Liver (tissue), 3 donors: ENCODE measurements at regions not wholly inside any gene's neighbourhood (a gene's known extent, or its start where the extent isn't known, plus 50 kb on each side); places are given as distances from the start of the nearest gene placed in this dataset.

Experiments used
- ATF3 ChIP-seq: IDR thresholded peaks from 2 replicates; pipeline ENCODE4 v1.6.1; 2016; ENCODE audit warnings: antibody characterized with exemption
- GABPA ChIP-seq, 2 donors: IDR thresholded peaks in 1 of 2; conservative IDR thresholded peaks in 1 of 2; 2 replicates each; pipeline ENCODE4 v1.6.1; 2016; ENCODE audit warnings: antibody characterized with exemption in 2 of 2, mild to moderate bottlenecking in 1 of 2, moderate library complexity in 1 of 2
- JUND ChIP-seq, 2 donors: IDR thresholded peaks; 2 replicates each; pipeline ENCODE4 v1.6.1; 2016; ENCODE audit warnings: antibody characterized with exemption in 2 of 2
- MAX ChIP-seq: IDR thresholded peaks from 2 replicates; pipeline ENCODE4 v1.6.1; 2016; ENCODE audit warnings: antibody characterized with exemption
- RAD21 ChIP-seq, 2 donors: IDR thresholded peaks; 2 replicates each; pipeline ENCODE4 v1.6.1; 2016; ENCODE audit warnings: antibody characterized with exemption in 2 of 2, mild to moderate bottlenecking in 2 of 2
- REST ChIP-seq: IDR thresholded peaks from 2 replicates; pipeline ENCODE4 v1.6.1; 2016; ENCODE audit warnings: antibody characterized with exemption, mild to moderate bottlenecking
- TAF1 ChIP-seq: conservative IDR thresholded peaks from 2 replicates; pipeline ENCODE4 v1.6.1; 2016; ENCODE audit warnings: antibody characterized with exemption, mild to moderate bottlenecking
- YY1 ChIP-seq: IDR thresholded peaks from 2 replicates; pipeline ENCODE4 v1.6.1; 2016; ENCODE audit warnings: antibody characterized with exemption, mild to moderate bottlenecking
- TF ChIP-seq, protein P1 (sequence below): fragments of 150-350 bp; IDR thresholded peaks from 2 replicates; pipeline ENCODE4 v1.5.1; 2017; ENCODE audit warnings: improper control_type of control experiment, low read depth, low read length; ENCODE audit not compliant: missing input control
- donor health status: healthy.
- donor health status: healthy.

- TF ChIP-seq YY1 (no peak), REST (no peak), MAX (no peak), JUND (IDR thresholded peaks at IDR 0.05) (no peak), GABPA (IDR thresholded peaks at IDR 0.05 in 1 of 2, conservative IDR thresholded peaks at IDR 0.05 in 1 of 2) (no peak), ATF3 (no peak), TAF1 (no peak), RAD21 (IDR thresholded peaks at IDR 0.05) (no peak)
- TF ChIP-seq, protein P1, sequence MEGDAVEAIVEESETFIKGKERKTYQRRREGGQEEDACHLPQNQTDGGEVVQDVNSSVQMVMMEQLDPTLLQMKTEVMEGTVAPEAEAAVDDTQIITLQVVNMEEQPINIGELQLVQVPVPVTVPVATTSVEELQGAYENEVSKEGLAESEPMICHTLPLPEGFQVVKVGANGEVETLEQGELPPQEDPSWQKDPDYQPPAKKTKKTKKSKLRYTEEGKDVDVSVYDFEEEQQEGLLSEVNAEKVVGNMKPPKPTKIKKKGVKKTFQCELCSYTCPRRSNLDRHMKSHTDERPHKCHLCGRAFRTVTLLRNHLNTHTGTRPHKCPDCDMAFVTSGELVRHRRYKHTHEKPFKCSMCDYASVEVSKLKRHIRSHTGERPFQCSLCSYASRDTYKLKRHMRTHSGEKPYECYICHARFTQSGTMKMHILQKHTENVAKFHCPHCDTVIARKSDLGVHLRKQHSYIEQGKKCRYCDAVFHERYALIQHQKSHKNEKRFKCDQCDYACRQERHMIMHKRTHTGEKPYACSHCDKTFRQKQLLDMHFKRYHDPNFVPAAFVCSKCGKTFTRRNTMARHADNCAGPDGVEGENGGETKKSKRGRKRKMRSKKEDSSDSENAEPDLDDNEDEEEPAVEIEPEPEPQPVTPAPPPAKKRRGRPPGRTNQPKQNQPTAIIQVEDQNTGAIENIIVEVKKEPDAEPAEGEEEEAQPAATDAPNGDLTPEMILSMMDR: no peak
Measured at GRCh38 chr5:2818936-2819335, 67.5 kb upstream of the IRX2 start.
